ENCODE measurements at regions not wholly inside any gene's neighbourhood (a gene's known extent, or its start where the extent isn't known, plus 50 kb on each side); places are given as distances from the start of the nearest gene placed in this dataset.

GRCh38 chr13:34307607-34308006 is 489.7 kb downstream of the RFC3 start:
- CTCF ChIA-PET, result interaction anchor here (0.7 kb wide), 1 partner anchor 58 kb away, joined by 3 read pairs; no protein-coding TSS in a partner anchor
- H3K36me3 Mint-ChIP-seq, result no peaks in the 10 kb centered on the region
- no peak overlapping the region for H3K4me3 Mint-ChIP-seq

DNA sequence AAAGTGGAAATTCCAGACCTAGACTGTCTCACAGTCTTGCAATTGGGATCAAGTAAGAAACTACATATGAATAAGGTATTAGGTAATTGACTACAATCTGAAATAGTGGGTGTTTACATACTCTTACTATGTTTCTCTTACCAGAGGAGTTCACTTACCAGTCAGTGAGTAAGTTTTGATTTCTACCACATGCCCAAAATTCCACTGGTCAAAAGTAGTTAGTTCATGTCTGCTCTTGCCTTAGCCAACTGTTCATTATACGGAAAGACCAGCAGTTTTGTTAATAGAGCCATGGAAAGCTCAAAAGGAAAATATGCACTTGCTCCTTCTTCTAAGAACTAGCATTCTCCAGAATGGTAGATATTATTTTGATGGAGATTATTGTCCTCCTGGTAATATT is 490.8 kb downstream of the RFC3 start:
- CTCF ChIA-PET, result no interaction called here
- Mint-ChIP-seq H3K9me3 (peaks cover 8% of the 10 kb centered on the region), H3K36me3 (no peaks in the 10 kb centered on the region), H3K27me3 (no peaks in the 10 kb centered on the region), H3K4me1 (ENCODE audit: low read depth) (no peaks in the 10 kb centered on the region), H3K27ac (no peak overlapping the region), H3K4me3 (no peak overlapping the region)
- DNase-seq, result no peak
- POLR2A ChIA-PET, result no interaction called here
- intact Hi-C loops (cut with micrococcal nuclease), result no loop called here

More at GRCh38 chr13:34307607-34308006, 489.7 kb downstream of the RFC3 start:
- intact Hi-C loops (cut with micrococcal nuclease), result no loop called here
- peaks cover 8% of the 10 kb centered on the region for H3K9me3 Mint-ChIP-seq
- POLR2A ChIA-PET, result no interaction called here
- no peak overlapping the region for H3K27ac Mint-ChIP-seq
- H3K27me3 Mint-ChIP-seq, result no peaks in the 10 kb centered on the region
- DNase-seq, result no peak
- H3K4me1 Mint-ChIP-seq (ENCODE audit: low read depth), result no peaks in the 10 kb centered on the region

DNA sequence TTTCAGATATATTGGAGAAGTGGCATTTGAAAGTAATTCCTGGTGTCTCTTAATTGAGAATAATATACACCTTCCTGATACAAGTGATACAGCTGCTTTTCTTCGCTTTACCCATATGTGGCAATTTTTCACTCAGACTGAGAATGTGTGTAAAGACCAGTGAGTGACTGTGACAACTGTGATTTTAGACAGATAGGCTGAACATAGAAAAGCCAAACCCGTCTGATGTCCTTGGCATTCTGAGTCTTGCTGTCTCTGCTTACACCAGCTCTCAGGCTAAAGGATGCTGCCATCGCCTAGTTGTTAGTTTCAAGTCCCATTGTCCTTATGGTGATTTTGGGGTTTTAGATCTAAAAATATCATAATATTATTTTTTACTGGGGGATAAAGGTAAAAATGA is 492.6 kb downstream of the RFC3 start:
- Mint-ChIP-seq H3K4me3 (no peak overlapping the region), H3K27me3 (no peaks in the 10 kb centered on the region), H3K27ac (no peak overlapping the region), H3K36me3 (no peaks in the 10 kb centered on the region), H3K9me3 (no peaks in the 10 kb centered on the region), H3K4me1 (ENCODE audit: low read depth) (no peaks in the 10 kb centered on the region)
- ChIA-PET POLR2A (no interaction called here), CTCF (no interaction called here)
- no peak for DNase-seq
- intact Hi-C loops (cut with micrococcal nuclease), result no loop called here

DNA sequence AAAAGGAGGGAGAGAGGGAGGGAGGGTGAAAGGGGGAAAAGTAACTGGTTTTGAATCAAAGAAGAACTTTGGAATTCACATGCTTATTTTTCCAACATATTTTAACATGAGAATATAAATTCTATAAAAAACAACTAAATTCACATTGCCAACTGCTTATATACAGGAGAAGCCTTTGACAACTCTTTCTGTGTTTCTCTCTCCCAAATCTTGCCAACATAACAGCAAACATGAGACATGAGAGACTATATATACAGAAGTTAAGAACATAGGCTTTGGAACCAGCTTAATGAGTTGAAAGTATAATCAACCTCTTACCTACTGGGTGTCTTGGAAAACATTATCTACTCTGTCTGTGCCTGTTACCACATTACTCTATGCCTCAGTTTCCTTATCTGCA is 493.3 kb downstream of the RFC3 start:
- H3K36me3 Mint-ChIP-seq, result no peaks in the 10 kb centered on the region
- POLR2A ChIA-PET, result no interaction called here
- no peaks in the 10 kb centered on the region for H3K27me3 Mint-ChIP-seq
- no peaks in the 10 kb centered on the region for H3K4me1 Mint-ChIP-seq (ENCODE audit: low read depth)
- no peak for DNase-seq
- intact Hi-C loops (cut with micrococcal nuclease), result no loop called here
- CTCF ChIA-PET, result no interaction called here
- no peak overlapping the region for H3K4me3 Mint-ChIP-seq
- H3K27ac Mint-ChIP-seq, result no peak overlapping the region
- H3K9me3 Mint-ChIP-seq, result no peaks in the 10 kb centered on the region

DNA sequence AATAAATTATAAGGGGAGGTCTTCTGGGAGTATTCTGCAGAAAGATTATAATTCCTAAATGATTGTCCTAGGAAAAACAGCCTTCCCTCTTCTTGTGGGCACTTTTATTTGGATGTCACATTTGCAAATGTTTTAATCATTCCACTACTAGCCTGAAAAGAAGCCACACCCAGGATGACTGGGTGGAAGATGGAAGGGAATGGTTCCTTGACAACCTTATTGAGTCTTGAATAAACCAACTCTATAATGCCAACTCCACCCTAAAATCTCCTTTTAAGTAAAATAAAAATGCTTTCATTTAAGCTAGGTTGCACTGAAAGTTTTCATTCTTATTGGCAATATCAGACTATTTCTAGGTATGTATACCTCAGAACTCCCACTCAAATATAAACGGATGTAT is 494.6 kb downstream of the RFC3 start:
- intact Hi-C loops (cut with micrococcal nuclease), result no loop called here
- ChIA-PET POLR2A (no interaction called here), CTCF (no interaction called here)
- no peak for DNase-seq
- Mint-ChIP-seq H3K27me3 (no peaks in the 10 kb centered on the region), H3K4me1 (ENCODE audit: low read depth) (no peaks in the 10 kb centered on the region), H3K27ac (no peak overlapping the region), H3K4me3 (no peak overlapping the region), H3K36me3 (no peaks in the 10 kb centered on the region), H3K9me3 (no peaks in the 10 kb centered on the region)

GRCh38 chr13:34320084-34320483 is 502.1 kb downstream of the RFC3 start:
- no peak for DNase-seq
- Mint-ChIP-seq H3K36me3 (no peaks in the 10 kb centered on the region), H3K27ac (no peak overlapping the region), H3K4me3 (no peak overlapping the region), H3K4me1 (ENCODE audit: low read depth) (no peaks in the 10 kb centered on the region), H3K27me3 (no peaks in the 10 kb centered on the region), H3K9me3 (no peaks in the 10 kb centered on the region)
- ChIA-PET POLR2A (no interaction called here), CTCF (no interaction called here)
- intact Hi-C loops (cut with micrococcal nuclease), result no loop called here

DNA sequence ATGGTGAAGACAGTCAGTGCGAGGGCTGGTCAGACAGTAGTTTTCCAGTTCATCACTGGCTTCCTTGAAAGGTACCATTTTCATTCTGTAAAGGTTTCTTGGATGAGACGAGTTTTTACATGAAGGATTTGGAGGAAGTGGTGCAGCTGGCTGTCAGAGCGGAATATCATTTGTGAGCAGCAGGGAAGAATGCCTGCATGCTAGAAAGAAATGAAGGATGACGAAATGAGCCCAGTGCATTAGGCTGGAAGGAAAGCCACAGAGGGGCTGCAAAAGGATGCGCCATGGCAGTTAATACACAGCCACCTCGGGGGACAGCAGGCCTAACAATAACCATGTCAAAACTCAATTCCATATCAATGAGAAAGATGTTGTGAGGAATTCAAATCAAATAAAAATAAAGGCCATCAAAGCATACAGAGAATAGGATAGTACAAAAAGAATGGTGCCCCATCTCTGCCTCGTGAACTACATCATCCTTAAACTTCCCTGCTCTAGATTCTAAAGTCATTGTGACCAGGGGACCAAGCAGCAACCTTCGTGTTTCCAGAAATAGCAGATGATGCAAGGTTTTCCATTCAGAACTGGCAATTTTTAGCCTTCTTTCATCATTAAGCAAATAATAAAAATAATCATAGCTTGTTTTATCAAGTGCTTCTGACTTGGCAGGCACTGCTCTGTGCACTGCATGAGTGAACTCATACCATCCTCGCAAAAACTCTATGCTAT is 504.2 kb downstream of the RFC3 start:
- H3K36me3 Mint-ChIP-seq, result no peaks in the 10 kb centered on the region
- no peaks in the 10 kb centered on the region for H3K9me3 Mint-ChIP-seq
- H3K4me1 Mint-ChIP-seq (ENCODE audit: low read depth), result no peaks in the 10 kb centered on the region
- DNase-seq, result no peak
- H3K27ac Mint-ChIP-seq, result no peak overlapping the region
- POLR2A ChIA-PET, result no interaction called here
- intact Hi-C loops (cut with micrococcal nuclease), result no loop called here
- H3K4me3 Mint-ChIP-seq, result no peak overlapping the region
- CTCF ChIA-PET, result no interaction called here
- no peaks in the 10 kb centered on the region for H3K27me3 Mint-ChIP-seq

DNA sequence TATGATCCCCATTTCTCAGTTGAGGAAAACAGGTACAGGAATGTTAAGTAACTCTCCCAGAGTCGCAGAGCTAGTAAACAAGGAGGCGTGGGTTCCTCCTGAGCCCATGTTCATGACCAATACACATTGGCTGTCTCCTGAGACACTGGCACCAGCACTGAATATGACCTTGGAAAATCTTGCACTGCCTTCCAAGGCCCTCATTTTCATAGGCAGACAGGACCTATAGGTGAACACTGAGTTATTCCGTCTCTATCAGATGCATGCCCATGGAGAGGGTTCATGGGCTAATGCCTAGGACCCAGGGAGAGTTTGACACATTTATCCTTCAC is 504.8 kb downstream of the RFC3 start:
- intact Hi-C loops (cut with micrococcal nuclease), result no loop called here

GRCh38 chr13:34335014-34336007 is 517.4 kb downstream of the RFC3 start:
- POLR2A ChIA-PET, result no interaction called here
- intact Hi-C loops (cut with micrococcal nuclease), result no loop called here

More for the DNA sequence above, 504.8 kb downstream of the RFC3 start:
- H3K36me3 Mint-ChIP-seq, result no peaks in the 10 kb centered on the region
- no peak for DNase-seq
- H3K27ac Mint-ChIP-seq, result no peak overlapping the region
- H3K4me3 Mint-ChIP-seq, result no peak overlapping the region
- H3K4me1 Mint-ChIP-seq (ENCODE audit: low read depth), result no peaks in the 10 kb centered on the region
- no peaks in the 10 kb centered on the region for H3K27me3 Mint-ChIP-seq
- H3K9me3 Mint-ChIP-seq, result no peaks in the 10 kb centered on the region
- CTCF ChIA-PET, result no interaction called here
- POLR2A ChIA-PET, result no interaction called here

DNA sequence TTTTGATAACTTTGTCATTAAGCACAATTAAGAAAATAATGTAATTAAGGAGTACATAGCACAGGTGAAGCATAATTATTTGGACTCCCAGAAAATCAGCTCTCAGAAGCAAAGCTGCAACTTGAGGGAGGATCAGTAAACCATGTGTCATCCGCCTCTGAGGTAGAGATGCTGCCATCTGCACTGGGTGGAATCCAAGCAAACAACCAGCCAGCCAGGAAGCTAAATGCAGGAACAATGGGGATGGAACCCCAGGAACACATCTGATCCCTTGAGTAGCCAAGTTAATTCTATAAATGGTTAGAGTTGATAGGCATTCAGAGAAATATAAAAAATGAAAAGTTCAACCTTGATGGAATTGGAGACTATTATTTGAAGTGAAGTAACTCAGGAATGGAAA is 520.2 kb downstream of the RFC3 start:
- Mint-ChIP-seq H3K27ac (no peak overlapping the region), H3K4me1 (ENCODE audit: low read depth) (no peaks in the 10 kb centered on the region), H3K4me3 (no peak overlapping the region), H3K27me3 (no peaks in the 10 kb centered on the region), H3K36me3 (no peaks in the 10 kb centered on the region), H3K9me3 (no peaks in the 10 kb centered on the region)
- ChIA-PET CTCF (no interaction called here), POLR2A (no interaction called here)
- DNase-seq, result no peak
- intact Hi-C loops (cut with micrococcal nuclease), result no loop called here

More at GRCh38 chr13:34335014-34336007, 517.4 kb downstream of the RFC3 start:
- Mint-ChIP-seq H3K4me3 (no peak overlapping the region), H3K27ac (no peak overlapping the region), H3K9me3 (no peaks in the 10 kb centered on the region), H3K36me3 (no peaks in the 10 kb centered on the region), H3K27me3 (no peaks in the 10 kb centered on the region), H3K4me1 (ENCODE audit: low read depth) (no peaks in the 10 kb centered on the region)
- no peak for DNase-seq
- CTCF ChIA-PET, result no interaction called here

- H3K36me3 Mint-ChIP-seq, result no peaks in the 10 kb centered on the region
- no peaks in the 10 kb centered on the region for H3K4me1 Mint-ChIP-seq (ENCODE audit: low read depth)
- intact Hi-C loops (cut with micrococcal nuclease), result no loop called here
- H3K4me3 Mint-ChIP-seq, result no peak overlapping the region
- H3K27ac Mint-ChIP-seq, result no peak overlapping the region
- POLR2A ChIA-PET, result no interaction called here
- no peak for DNase-seq
- H3K27me3 Mint-ChIP-seq, result no peaks in the 10 kb centered on the region
- CTCF ChIA-PET, result no interaction called here
- no peaks in the 10 kb centered on the region for H3K9me3 Mint-ChIP-seq
Measured at GRCh38 chr13:34340534-34340933, 522.6 kb downstream of the RFC3 start.

GRCh38 chr13:34343413-34343940 is 525.5 kb downstream of the RFC3 start:
- Mint-ChIP-seq H3K27ac (no peak overlapping the region), H3K4me1 (ENCODE audit: low read depth) (no peaks in the 10 kb centered on the region), H3K27me3 (no peaks in the 10 kb centered on the region), H3K36me3 (no peaks in the 10 kb centered on the region), H3K4me3 (no peak overlapping the region), H3K9me3 (no peaks in the 10 kb centered on the region)
- intact Hi-C loops (cut with micrococcal nuclease), result no loop called here
- ChIA-PET CTCF (no interaction called here), POLR2A (no interaction called here)
- no peak for DNase-seq

DNA sequence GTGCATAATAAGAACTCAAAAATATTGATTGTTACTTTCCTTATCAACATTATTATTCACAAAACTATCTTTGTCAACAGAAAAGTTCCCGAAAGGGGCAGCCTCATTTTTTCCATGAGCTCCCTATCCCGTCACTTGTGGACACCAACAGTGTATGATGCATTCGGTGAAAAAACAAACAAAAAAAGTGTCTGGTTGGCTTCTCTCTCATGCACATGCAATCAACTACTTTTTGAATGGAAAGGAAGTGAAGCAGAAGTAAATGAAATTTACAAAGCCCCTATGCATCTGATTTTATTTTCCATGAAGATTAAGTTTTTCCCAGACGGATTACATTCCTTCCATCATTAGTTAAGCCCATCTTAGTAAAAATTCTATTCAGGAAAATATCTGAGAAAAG is 526.9 kb downstream of the RFC3 start:
- intact Hi-C loops (cut with micrococcal nuclease), result no loop called here
- Mint-ChIP-seq H3K27me3 (no peaks in the 10 kb centered on the region), H3K9me3 (no peaks in the 10 kb centered on the region), H3K4me1 (ENCODE audit: low read depth) (no peaks in the 10 kb centered on the region), H3K36me3 (no peaks in the 10 kb centered on the region), H3K27ac (no peak overlapping the region), H3K4me3 (no peak overlapping the region)
- ChIA-PET CTCF (no interaction called here), POLR2A (no interaction called here)
- DNase-seq, result no peak
